Stimulated activated naive B cell treated with anti-CD40 and anti-IgM and Interleukin-4, amounts not matched to agents 10 μg/mL and 1 μg/mL and 100 μg/mL, for 72 hours (primary cell): ENCODE measurements at regions not wholly inside any gene's neighbourhood (a gene's known extent, or its start where the extent isn't known, plus 50 kb on each side); places are given as distances from the start of the nearest gene placed in this dataset.
"Not testable (repeated sequence)": the region's sequence is repeated elsewhere in the genome, so short reads cannot be mapped to it uniquely, and the experiment has no call there.

Source experiments
- ATAC-seq, 2 donors: fragments of 150-1000 bp; cut with Tn5 transposase; replicated peaks; 2 replicates each; pipeline ENCODE4 v1.10.0; 2021; ENCODE audit warnings: moderate library complexity in 1 of 2
- DNase-seq: peaks from one replicate; pipeline ENCODE4 v3.0.0; 2021
- H3K27ac Mint-ChIP-seq: one replicate; pipeline ENCODE4 v1.8.0; 2022; ENCODE audit warnings: mild to moderate bottlenecking, mixed read lengths
- H3K27me3 Mint-ChIP-seq, 2 donors: one replicate each; pipeline ENCODE4 v1.8.0; 2022; ENCODE audit warnings: mixed read lengths in 2 of 2
- H3K36me3 Mint-ChIP-seq, 2 donors: one replicate each; pipeline ENCODE4 v1.8.0; 2022; ENCODE audit warnings: mixed read lengths in 2 of 2, mild to moderate bottlenecking in 1 of 2
- H3K4me1 Mint-ChIP-seq, 2 donors: one replicate each; pipeline ENCODE4 v1.8.0; 2022; ENCODE audit warnings: mixed read lengths in 2 of 2, mild to moderate bottlenecking in 1 of 2
- H3K4me3 Mint-ChIP-seq, 2 donors: one replicate each; pipeline ENCODE4 v1.8.0; 2022; ENCODE audit warnings: mild to moderate bottlenecking in 2 of 2, mixed read lengths in 2 of 2, moderate library complexity in 1 of 2
- H3K9me3 Mint-ChIP-seq, 2 donors: one replicate each; pipeline ENCODE4 v1.8.0; 2022; ENCODE audit warnings: mixed read lengths in 2 of 2, mild to moderate bottlenecking in 1 of 2

GRCh38 chr3:187481426-187481825, 113.2 kb downstream of the RTP4 start:
- ATAC-seq = no peak
- H3K4me3 Mint-ChIP-seq = no peak overlapping the region
- peaks cover 0 to 6% of the 10 kb centered on the region in 2 donors for H3K9me3 Mint-ChIP-seq
- no peak for DNase-seq
- H3K4me1 Mint-ChIP-seq = no peaks in the 10 kb centered on the region
- H3K27ac Mint-ChIP-seq = no peak overlapping the region
- no peaks in the 10 kb centered on the region for H3K36me3 Mint-ChIP-seq
- H3K27me3 Mint-ChIP-seq = peaks cover 23 to 28% of the 10 kb centered on the region in 2 donors

DNA sequence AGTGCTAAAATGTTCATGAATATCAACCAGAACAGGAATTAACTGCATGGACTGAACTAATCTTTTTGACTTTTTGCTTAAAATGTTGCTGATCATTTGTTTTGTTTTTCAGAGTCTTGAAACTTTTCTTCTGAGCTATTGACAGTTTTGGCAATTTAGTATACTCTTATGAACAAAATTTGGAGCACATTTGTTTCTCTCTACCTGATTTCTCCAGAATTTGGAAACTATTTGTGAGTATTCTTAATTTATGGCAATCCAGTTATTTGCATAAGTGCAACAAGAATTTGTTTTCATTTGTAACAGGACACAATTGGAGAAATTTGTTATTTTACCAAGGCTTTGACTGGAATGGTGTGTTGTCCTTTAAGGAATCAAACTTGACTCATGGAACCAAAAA, 107.4 kb downstream of the RTP4 start:
- not testable (repeated sequence) for H3K4me1 Mint-ChIP-seq, H3K36me3 Mint-ChIP-seq, DNase-seq, ATAC-seq, H3K4me3 Mint-ChIP-seq, H3K27ac Mint-ChIP-seq
- peaks cover 9 to 13% of the 10 kb centered on the region in 2 donors for H3K9me3 Mint-ChIP-seq
- peaks cover 5 to 10% of the 10 kb centered on the region in 2 donors for H3K27me3 Mint-ChIP-seq

- Mint-ChIP-seq H3K27me3 (peaks cover 15 to 18% of the 10 kb centered on the region in 2 donors), H3K27ac (no peak overlapping the region), H3K9me3 (peaks cover 8 to 14% of the 10 kb centered on the region in 2 donors), H3K4me3 (no peak overlapping the region), H3K4me1 (no peaks in the 10 kb centered on the region), H3K36me3 (peaks cover 0 to 8% of the 10 kb centered on the region in 2 donors)
- no peak for DNase-seq
- ATAC-seq = no peak
These were observed 105.7 kb downstream of the RTP4 start for GRCh38 chr3:187473778-187474406.

DNA sequence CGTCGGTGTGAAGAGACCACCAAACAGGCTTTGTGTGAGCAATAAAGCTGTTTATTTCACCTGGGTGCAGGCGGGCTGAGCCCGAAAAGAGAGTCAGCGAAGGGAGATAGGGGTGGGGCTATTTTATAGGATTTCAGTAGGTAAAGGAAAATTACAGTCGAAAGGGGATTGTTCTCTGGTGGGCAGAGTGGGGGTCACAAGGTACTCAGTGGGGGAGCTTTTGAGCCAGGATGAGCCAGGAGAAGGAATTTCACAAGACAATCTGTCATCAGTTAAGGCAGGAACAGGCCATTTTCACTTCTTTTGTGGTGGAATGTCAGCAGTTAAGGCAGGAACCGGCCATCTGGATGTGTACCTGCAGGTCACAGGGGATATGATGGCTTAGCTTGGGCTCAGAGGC, 98.1 kb downstream of the RTP4 start:
- H3K4me3 Mint-ChIP-seq, DNase-seq: not testable (repeated sequence)
- peaks cover 30 to 37% of the 10 kb centered on the region in 2 donors for H3K27me3 Mint-ChIP-seq

GRCh38 chr3:187465503-187465902, 97.3 kb downstream of the RTP4 start:
- ATAC-seq (no peak), DNase-seq (no peak)
- Mint-ChIP-seq H3K4me1 (no peaks in the 10 kb centered on the region), H3K9me3 (no peaks in the 10 kb centered on the region), H3K36me3 (no peaks in the 10 kb centered on the region), H3K27ac (no peak overlapping the region), H3K27me3 (peaks cover 22 to 31% of the 10 kb centered on the region in 2 donors), H3K4me3 (no peak overlapping the region)

More for the DNA sequence above, 98.1 kb downstream of the RTP4 start:
- not testable (repeated sequence) for H3K27ac Mint-ChIP-seq, ATAC-seq, H3K36me3 Mint-ChIP-seq, H3K9me3 Mint-ChIP-seq, H3K4me1 Mint-ChIP-seq

DNA sequence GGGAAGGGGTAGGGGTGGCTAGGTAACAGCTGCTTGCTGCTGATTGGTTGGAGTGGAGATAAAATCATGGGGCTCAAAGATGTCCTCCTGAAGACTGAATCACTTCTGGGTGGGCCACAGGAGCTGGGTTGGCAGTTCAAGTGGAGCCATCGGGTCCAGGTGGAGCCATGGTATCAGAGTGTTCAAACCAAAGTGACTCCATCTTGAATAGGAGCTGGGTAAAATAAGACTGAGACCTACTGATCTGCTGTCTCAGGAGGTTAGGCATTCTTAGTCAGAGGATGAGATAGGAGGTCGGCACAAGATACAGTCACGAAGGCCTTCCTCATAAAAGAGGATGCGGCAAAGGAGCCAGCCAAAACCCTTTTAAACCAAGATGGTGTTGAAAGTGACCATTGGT, 96.5 kb downstream of the RTP4 start:
- Mint-ChIP-seq H3K9me3 (no peaks in the 10 kb centered on the region), H3K4me1 (no peaks in the 10 kb centered on the region), H3K4me3 (no peak overlapping the region), H3K36me3 (no peaks in the 10 kb centered on the region), H3K27ac (no peak overlapping the region), H3K27me3 (peaks cover 15 to 24% of the 10 kb centered on the region in 2 donors)
- DNase-seq = no peak
- ATAC-seq = no peak

DNA sequence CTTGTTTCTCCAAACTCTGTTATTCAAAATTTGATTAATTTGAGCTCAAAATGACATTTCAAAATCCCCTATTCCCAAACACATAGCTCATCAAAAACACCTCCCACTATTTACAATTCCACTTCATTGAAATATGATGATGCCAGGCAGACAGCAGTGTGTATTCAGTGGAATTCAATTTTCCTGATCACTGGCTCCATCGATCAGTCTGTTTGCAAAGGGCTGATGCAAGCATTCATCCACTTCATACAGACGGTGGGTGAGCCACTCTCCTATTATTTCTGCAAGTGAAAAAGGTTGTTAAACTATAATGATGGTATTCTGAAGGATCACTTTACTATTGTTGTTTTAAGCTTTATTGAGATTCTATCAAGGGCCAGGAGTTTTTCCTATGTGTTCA, 90.7 kb downstream of the RTP4 start:
- H3K36me3 Mint-ChIP-seq = no peaks in the 10 kb centered on the region
- no peak overlapping the region for H3K4me3 Mint-ChIP-seq
- ATAC-seq = no peak
- H3K9me3 Mint-ChIP-seq = no peaks in the 10 kb centered on the region
- peaks cover 24 to 28% of the 10 kb centered on the region in 2 donors for H3K27me3 Mint-ChIP-seq
- DNase-seq = no peak
- H3K27ac Mint-ChIP-seq = no peak overlapping the region
- H3K4me1 Mint-ChIP-seq = no peaks in the 10 kb centered on the region

DNA sequence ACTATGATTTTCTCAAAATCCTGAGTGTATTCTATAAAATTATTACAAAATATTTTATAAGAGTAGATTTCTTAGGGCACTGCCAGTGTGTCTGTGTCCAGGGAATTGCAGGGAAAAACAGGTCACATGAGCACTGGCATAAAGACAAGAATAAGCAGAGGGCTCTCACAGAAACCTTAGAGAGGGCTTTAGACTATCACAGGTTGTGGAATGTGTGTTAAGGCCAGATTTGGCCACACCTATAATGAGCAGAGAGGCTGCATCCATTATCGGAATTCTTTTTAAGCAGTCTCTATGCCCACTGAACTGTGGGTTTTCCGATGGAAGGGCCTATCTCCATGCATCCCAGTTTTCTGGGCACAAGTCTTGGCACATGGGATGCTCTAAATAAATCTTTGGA, 90.2 kb downstream of the RTP4 start:
- H3K27ac Mint-ChIP-seq = no peak overlapping the region
- no peaks in the 10 kb centered on the region for H3K9me3 Mint-ChIP-seq
- no peak for ATAC-seq
- no peaks in the 10 kb centered on the region for H3K4me1 Mint-ChIP-seq
- no peak for DNase-seq
- H3K36me3 Mint-ChIP-seq = no peaks in the 10 kb centered on the region
- no peak overlapping the region for H3K4me3 Mint-ChIP-seq
- H3K27me3 Mint-ChIP-seq = peaks cover 25 to 26% of the 10 kb centered on the region in 2 donors

DNA sequence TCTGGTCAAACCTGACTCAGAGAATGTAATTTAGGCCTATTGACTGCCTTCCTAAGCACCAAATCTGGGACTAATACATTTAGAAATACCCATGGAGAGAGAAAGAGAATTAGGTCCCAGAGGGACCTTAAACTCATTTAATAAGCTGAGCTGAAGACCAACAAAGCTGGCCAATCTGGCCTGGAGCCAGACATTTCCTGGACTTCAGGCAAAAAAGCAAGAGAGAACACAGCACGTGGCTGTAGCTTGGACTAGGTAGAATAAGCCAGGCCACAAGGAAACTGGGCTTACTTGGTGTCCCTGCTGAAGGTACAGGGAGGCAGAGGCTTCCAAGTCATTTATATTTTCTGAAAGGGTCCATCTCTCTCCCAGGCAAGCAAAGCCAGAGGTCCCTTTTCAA, 88.1 kb downstream of the RTP4 start:
- H3K4me3 Mint-ChIP-seq = no peak overlapping the region
- no peak for ATAC-seq
- no peaks in the 10 kb centered on the region for H3K36me3 Mint-ChIP-seq
- no peak for DNase-seq
- H3K9me3 Mint-ChIP-seq = no peaks in the 10 kb centered on the region
- H3K4me1 Mint-ChIP-seq = no peaks in the 10 kb centered on the region
- no peak overlapping the region for H3K27ac Mint-ChIP-seq
- H3K27me3 Mint-ChIP-seq = peaks cover 24 to 27% of the 10 kb centered on the region in 2 donors

GRCh38 chr3:187454085-187454815, 86.1 kb downstream of the RTP4 start:
- DNase-seq (no peak), ATAC-seq (no peak)
- no peak overlapping the region for H3K4me3 Mint-ChIP-seq
- no peak overlapping the region for H3K27ac Mint-ChIP-seq
- peaks cover 24 to 27% of the 10 kb centered on the region in 2 donors for H3K27me3 Mint-ChIP-seq
- no peaks in the 10 kb centered on the region for H3K9me3 Mint-ChIP-seq
- H3K36me3 Mint-ChIP-seq = no peaks in the 10 kb centered on the region
- no peaks in the 10 kb centered on the region for H3K4me1 Mint-ChIP-seq

- H3K36me3 Mint-ChIP-seq = no peaks in the 10 kb centered on the region
- no peak overlapping the region for H3K4me3 Mint-ChIP-seq
- H3K9me3 Mint-ChIP-seq = no peaks in the 10 kb centered on the region
- H3K4me1 Mint-ChIP-seq = no peaks in the 10 kb centered on the region
- no peak for DNase-seq
- H3K27ac Mint-ChIP-seq = no peak overlapping the region
- peaks cover 11 to 14% of the 10 kb centered on the region in 2 donors for H3K27me3 Mint-ChIP-seq
- ATAC-seq = no peak
These were observed 82.4 kb downstream of the RTP4 start for GRCh38 chr3:187450431-187451190.

DNA sequence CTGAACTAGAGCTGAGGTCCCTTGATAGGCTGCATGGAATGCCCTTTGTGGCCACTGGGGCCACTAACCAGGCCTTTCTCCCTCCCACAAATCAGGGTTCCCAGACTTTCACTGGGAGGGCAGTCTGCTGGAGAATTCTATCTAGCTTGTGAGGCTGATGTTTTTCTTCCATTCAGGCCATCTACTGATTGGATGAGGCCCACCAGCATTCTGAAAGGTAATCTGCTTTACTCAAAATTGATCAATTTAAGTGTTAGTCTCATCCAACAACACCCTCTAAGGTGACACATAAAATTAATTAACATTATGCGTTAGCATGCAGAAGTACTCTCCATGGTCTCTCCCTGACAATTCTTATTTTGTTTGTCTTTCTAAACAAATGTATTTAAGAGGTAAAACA, 80.5 kb downstream of the RTP4 start:
- Mint-ChIP-seq H3K4me1 (no peaks in the 10 kb centered on the region), H3K27ac (no peak overlapping the region), H3K4me3 (no peak overlapping the region), H3K9me3 (no peaks in the 10 kb centered on the region), H3K36me3 (no peaks in the 10 kb centered on the region), H3K27me3 (peaks cover 6 to 10% of the 10 kb centered on the region in 2 donors)
- DNase-seq = no peak
- no peak for ATAC-seq

GRCh38 chr3:187447737-187448136, 79.6 kb downstream of the RTP4 start:
- H3K36me3 Mint-ChIP-seq = no peaks in the 10 kb centered on the region
- ATAC-seq (no peak), DNase-seq (no peak)
- H3K4me3 Mint-ChIP-seq = no peak overlapping the region
- no peaks in the 10 kb centered on the region for H3K9me3 Mint-ChIP-seq
- no peak overlapping the region for H3K27ac Mint-ChIP-seq
- peaks cover 0 to 10% of the 10 kb centered on the region in 2 donors for H3K27me3 Mint-ChIP-seq
- H3K4me1 Mint-ChIP-seq = no peaks in the 10 kb centered on the region

DNA sequence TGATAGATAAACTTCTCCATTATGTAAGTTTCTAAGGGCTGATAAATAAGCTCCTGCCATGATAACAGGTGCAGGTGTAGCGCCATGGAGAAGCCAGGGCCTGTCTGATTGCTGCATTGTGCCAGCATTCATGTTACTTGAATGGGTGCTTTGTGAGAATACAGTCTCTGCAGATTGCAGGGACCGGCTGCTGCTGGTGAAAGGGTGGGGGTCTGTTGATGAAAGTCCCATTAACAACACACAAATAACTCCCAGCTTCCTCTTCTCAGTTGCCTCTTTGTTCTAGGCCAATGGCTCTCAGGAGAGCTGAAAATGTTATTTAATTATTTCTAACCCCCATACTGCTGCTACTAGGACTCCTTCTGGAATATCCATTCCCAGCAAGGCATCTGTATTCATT, 77.2 kb downstream of the RTP4 start:
- ATAC-seq (no peak), DNase-seq (no peak)
- Mint-ChIP-seq H3K9me3 (no peaks in the 10 kb centered on the region), H3K4me1 (no peaks in the 10 kb centered on the region), H3K36me3 (no peaks in the 10 kb centered on the region), H3K27ac (no peak overlapping the region), H3K27me3 (no peaks in the 10 kb centered on the region), H3K4me3 (no peak overlapping the region)

- H3K27ac Mint-ChIP-seq = no peak overlapping the region
- H3K27me3 Mint-ChIP-seq = peaks cover 17 to 29% of the 10 kb centered on the region in 2 donors
- no peaks in the 10 kb centered on the region for H3K4me1 Mint-ChIP-seq
- no peaks in the 10 kb centered on the region for H3K9me3 Mint-ChIP-seq
- DNase-seq (no peak), ATAC-seq (no peak)
- no peak overlapping the region for H3K4me3 Mint-ChIP-seq
- no peaks in the 10 kb centered on the region for H3K36me3 Mint-ChIP-seq
These were observed 66.3 kb downstream of the RTP4 start for GRCh38 chr3:187434524-187434923.
